ENCODE measurements at regions not wholly inside any gene's neighbourhood (a gene's known extent, or its start where the extent isn't known, plus 50 kb on each side); places are given as distances from the start of the nearest gene placed in this dataset.

GRCh38 chr6:140908505-140908904 lies 1224.2 kb upstream of the GJE1 start:
- H3K27ac ChIP-seq, result no peak overlapping the region
- TF ChIP-seq CTCF (IDR thresholded peaks at IDR 0.05), result no peak
- no peak for TF ChIP-seq ZFX (IDR thresholded peaks at IDR 0.05; ENCODE audit: borderline replicate concordance)

GRCh38 chr6:140907235-140907634 lies 1225.5 kb upstream of the GJE1 start:
- H3K27ac ChIP-seq, result no peak overlapping the region
- TF ChIP-seq ZFX (IDR thresholded peaks at IDR 0.05; ENCODE audit: borderline replicate concordance) (no peak), CTCF (IDR thresholded peaks at IDR 0.05) (no peak)

GRCh38 chr6:140905724-140906123 lies 1227.0 kb upstream of the GJE1 start:
- no peak overlapping the region for H3K27ac ChIP-seq
- TF ChIP-seq ZFX (IDR thresholded peaks at IDR 0.05; ENCODE audit: borderline replicate concordance), result no peak
- no peak for TF ChIP-seq CTCF (IDR thresholded peaks at IDR 0.05)

GRCh38 chr6:140905050-140905449 lies 1227.7 kb upstream of the GJE1 start:
- TF ChIP-seq ZFX (IDR thresholded peaks at IDR 0.05; ENCODE audit: borderline replicate concordance), result no peak
- TF ChIP-seq CTCF (IDR thresholded peaks at IDR 0.05), result no peak
- H3K27ac ChIP-seq, result no peak overlapping the region

- H3K27ac ChIP-seq, result no peak overlapping the region
- no peak for TF ChIP-seq CTCF (IDR thresholded peaks at IDR 0.05)
- no peak for TF ChIP-seq ZFX (IDR thresholded peaks at IDR 0.05; ENCODE audit: borderline replicate concordance)
Observed at GRCh38 chr6:140897804-140898573, 1234.7 kb upstream of the GJE1 start.

GRCh38 chr6:140897349-140897748 lies 1235.4 kb upstream of the GJE1 start:
- no peak for TF ChIP-seq CTCF (IDR thresholded peaks at IDR 0.05)
- no peak overlapping the region for H3K27ac ChIP-seq

- H3K27ac ChIP-seq, result no peak overlapping the region
- TF ChIP-seq ZFX (IDR thresholded peaks at IDR 0.05; ENCODE audit: borderline replicate concordance), result no peak
- TF ChIP-seq CTCF (IDR thresholded peaks at IDR 0.05), result no peak
Observed at GRCh38 chr6:140893432-140893831, 1239.3 kb upstream of the GJE1 start.
